ENCODE measurements at regions not wholly inside any gene's neighbourhood (a gene's known extent, or its start where the extent isn't known, plus 50 kb on each side); places are given as distances from the start of the nearest gene placed in this dataset.
"Not testable (repeated sequence)": the region's sequence is repeated elsewhere in the genome, so short reads cannot be mapped to it uniquely, and the experiment has no call there.

- not testable (repeated sequence) for DNase-seq
These were observed 78.7 kb downstream of the NPIPB11 start for GRCh38 chr16:29327631-29328408.

- DNase-seq = not testable (repeated sequence)
These were observed 80.1 kb downstream of the NPIPB11 start for GRCh38 chr16:29326164-29327125.

DNA sequence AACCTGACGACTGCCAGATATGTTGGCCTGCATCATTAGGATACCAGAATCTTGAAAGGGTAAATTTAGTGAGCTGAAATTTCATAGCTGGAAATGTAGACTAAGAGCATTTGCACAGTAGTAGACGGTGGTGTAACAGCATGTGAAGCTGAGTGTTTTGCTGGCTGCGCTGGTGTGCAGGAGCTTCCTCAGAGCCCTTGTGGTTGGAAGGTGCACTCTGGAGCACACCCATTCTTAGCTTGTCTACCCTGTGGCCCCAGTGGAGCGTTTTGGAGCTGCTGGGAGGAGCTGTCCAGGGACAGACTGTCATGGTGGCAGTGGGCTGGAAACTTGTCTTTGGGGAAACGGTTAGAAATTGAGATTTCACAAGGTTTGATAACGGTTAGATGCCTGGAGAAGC is 82.8 kb downstream of the NPIPB11 start:
- DNase-seq = not testable (repeated sequence)

GRCh38 chr16:29321585-29321984 is 84.9 kb downstream of the NPIPB11 start:
- DNase-seq = no peak

DNA sequence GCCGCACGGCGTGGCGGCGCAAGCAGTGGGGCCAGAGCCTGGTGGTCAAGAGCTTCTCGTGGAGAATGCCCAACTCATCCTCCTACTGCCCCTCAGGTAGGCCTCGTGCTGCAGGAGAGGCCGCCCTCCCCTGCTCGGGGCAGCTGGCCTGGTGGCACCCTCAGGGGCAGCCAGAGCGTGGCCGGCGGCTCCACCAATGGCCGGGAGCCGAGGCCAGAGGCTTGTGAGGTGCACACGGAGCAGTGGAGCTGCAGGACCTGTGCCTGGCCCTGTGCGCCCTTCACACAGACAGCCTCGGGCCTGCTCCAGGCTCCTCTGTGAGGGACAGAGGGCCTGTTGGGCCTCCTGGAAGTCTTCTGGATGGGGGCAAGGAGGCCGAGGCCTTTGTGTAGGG is 85.5 kb downstream of the NPIPB11 start:
- DNase-seq = no peak

DNA sequence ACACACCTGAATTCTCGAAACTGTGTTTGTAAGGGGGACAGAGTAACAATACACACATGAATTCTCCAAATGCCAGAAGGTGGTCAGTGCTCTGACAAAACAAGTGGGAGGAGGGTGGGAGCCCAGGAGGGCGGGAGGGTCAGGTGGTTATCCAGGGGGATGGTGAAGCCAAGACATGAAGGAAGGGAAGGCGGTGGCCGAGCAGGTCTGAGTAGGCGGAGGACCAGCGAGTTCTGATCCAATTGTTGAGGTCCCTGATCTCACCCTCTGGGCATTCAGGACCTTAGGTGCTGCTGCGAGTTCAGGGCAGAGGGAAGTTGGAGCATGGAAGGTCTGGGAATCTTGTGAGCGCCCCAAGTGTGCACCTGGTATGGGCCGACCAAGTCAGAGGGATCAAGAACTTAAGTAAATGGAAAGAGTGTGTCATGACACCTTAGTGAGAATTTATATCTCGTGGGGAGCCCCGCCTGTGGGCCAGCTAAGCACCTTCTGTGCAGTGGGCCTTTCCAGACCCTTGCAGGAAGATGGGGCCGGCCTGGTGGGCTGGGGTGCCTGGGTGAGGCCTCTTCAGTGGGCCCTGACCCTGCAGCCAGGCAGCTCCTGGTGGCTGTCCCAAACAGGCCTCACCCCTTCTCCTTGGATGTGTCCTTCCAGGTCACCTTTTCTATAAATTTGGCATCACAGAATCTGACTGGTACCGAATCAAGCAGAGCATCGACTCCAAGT is 86.1 kb downstream of the NPIPB11 start:
- no peak for DNase-seq

DNA sequence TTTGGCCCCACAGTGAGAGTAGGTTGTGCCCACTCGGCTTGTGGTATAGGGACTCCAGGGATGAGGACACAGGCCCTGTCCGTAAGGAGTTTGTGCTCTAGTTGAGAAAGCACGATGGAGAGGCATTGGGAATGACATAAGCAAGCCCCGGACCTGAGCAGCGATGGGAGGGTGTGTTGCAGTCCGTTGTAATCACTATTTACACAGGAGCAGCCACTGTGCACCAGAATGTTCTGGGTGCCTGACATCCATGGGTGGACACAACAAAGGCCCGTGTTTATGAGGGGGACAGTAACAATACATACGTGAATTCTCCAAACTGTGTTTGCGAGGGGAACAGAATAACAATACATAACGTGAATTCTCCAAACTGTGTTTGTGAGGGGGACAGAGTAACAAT is 86.8 kb downstream of the NPIPB11 start:
- no peak for DNase-seq

DNA sequence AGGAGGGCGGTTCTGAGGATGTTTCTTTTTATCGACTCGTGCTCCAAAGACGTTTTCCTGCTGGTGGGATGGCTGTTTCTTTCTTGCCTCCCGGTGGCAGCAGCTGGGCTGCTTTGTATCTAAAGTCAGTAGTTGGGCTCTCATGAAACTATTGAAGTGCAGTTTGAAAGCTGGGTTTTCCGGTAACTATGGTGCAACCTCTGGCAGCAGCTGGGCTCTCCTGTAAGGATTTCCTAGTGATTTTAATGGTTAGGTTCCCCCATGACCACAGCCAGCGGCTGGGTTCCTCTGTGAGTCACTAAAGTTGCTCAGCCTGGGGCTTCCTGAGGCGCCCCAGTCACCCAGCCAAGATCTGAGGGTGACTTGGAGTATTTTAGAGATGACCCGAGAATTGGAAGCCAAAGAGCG is 87.9 kb downstream of the NPIPB11 start:
- DNase-seq = not testable (repeated sequence)

- peak in 1 of 2 experiments; percentile 52 for DNase-seq
These were observed 88.5 kb downstream of the NPIPB11 start for GRCh38 chr16:29318037-29318436.

GRCh38 chr16:29317269-29317668 is 89.2 kb downstream of the NPIPB11 start:
- no peak for DNase-seq

- DNase-seq = no peak
These were observed 89.7 kb downstream of the NPIPB11 start for GRCh38 chr16:29316761-29317183.

DNA sequence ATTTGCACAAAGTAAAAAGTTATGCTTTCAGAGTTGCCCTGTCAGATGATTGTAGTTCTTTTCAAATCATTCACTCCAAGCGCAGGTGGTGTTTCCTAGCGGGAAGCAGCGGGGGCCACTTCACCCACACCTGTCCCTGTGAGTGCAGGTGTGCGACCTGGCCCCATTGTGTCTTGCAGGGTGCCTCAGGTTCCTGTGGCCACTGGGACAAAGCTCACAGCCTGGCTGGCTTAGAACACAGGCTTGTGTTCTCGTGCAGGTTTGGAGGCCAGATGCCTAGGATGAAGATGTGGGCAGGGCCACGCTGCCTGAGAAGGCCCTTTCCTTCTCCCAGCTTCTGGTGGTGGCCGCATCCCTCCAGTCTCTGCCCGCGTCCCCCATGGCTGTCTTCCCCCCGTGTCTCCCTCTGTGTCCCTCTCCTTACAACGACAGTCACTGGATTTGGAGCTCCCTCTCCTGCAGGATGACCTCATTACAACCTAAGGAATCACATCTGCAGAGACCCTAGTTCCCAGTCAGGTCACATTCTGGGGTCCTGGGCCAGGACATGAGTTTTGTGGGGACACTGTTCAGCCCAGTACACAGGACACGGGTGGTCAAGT is 90.5 kb downstream of the NPIPB11 start:
- no peak for DNase-seq

DNA sequence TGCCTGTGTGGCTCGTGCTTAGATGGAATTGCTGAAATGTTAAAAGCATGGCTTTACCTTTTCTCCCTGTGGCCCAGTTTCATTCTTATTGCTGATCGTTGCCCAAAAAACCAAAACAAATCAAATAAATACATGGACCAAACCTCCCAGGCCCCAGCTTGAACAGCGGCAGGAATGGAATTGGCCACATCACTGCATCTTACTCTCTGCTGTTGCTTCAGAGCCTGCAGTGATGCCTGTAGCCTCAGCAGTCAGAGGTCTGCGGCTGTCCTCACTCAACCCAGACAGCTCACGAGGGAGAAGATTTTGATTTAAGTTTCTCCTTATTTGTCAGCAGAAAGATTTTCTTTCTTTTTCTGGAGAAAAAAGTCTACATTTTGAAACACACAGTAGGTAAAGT is 91.5 kb downstream of the NPIPB11 start:
- no peak for DNase-seq

DNA sequence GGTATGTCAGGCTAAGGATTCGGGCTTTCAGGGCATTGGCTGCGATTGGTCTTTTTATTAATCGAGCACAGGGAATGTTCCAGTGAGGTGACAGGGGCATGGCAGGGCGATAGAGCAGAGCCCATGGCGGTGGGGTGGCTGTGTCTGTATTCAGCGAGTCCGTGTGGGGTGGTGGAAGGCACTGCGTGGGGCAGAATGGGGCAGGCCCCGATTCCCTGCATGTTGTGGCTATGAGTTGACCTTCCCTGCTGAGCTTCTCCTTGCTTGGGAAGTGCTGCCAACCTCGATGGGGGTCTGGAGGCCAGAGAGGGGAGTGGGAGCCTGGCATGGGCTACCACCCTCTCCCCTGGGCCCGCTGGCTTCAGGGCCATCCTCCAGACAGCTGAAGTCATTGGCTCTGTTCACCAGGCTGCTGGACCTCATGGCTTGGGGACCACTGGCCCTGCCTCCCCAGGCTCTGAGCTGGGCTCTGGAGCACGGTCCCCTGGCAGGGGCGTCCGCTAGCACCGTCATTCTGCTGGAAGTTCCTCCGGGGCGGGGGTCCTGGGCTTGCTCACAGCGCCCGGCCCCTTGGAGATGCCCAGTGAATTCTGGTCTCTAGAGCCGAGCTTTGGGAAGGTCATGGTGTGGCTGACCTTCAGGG is 92.1 kb downstream of the NPIPB11 start:
- no peak for DNase-seq

GRCh38 chr16:29313559-29314048 is 92.9 kb downstream of the NPIPB11 start:
- DNase-seq = no peak

- DNase-seq = peak in 1 of 2 experiments; percentile 11
These were observed 93.5 kb downstream of the NPIPB11 start for GRCh38 chr16:29312835-29313558.

DNA sequence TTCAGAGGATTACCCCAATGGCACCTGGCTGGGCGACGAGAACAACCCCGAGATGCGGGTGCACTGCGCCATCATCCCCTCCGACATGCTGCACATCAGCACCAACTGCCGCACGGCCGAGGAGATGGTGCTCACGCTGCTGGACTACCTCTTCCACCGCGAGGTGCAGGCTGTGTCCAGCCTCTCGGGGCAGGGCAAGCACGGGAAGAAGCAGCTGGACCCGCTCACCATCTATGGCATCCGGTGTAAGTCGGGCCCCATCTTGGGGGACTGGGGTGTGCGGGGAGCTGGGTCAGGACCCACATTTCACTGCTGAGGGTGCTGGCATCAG is 94.2 kb downstream of the NPIPB11 start:
- DNase-seq = not testable (repeated sequence)

DNA sequence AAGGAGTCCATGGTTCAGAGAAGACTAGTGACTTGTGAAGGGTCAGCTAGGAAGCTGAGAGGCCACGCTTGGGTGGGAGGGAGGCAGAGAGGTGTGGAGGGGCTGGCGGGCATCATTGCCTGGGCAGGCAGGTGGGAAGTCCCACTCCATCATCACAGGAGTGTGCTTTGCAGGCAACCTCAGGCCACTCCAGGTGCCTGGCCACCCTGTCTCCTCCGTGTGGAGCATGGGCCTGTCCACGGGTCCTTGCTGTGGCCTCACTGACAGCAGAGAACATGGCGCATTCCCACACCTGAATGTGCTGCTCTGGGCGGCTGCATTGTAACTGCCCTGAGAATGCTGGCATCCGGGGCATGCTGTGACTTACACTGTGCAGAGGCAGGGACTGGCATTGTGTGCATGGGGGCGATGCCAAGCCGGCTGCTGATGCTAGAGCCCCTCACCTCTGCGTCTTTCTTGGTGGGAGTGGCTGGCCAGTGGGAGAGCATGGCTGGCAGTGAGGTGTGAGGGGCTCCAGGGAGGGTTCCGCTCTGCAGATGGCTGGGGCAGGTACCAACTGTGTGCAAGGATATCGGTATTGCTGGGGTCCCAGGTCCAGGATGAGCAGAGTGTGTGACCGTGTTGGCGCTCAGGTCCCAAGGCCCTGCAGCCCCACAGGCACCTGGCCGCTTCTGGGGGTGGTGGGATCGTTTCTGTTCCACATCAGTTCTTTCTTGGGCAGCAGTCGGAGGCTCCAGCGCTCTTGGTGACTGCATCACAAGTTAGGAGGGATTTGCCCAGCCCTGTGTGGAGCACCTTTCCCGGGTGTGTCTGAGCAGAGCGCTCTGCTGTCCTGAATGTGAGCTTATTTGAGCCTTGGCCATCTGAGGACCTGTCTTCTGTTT is 94.8 kb downstream of the NPIPB11 start:
- DNase-seq = no peak

DNA sequence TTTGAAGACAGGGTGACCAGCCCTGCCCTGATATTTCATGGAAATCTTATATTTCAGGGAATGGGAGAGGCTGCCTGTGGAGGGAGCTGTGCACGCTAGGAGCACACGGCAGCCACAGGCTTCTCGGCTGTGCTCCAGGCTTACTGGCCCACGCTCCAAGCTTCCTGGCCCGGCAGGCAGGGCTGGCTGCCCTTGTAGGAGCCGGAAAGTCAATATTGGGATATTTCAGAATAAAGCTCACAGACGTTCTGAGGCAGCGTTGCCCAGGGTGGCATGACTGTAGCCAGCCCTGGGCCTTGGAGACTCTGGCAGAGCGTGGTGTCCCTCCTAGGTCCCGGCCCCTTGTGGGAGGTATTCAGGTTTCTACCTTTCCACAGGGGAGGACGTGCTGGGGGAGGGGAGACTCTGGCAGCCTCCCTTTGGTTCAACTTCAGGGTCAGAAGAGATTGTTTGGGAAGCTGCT is 95.6 kb downstream of the NPIPB11 start:
- no peak for DNase-seq

- not testable (repeated sequence) for DNase-seq
These were observed 96.3 kb downstream of the NPIPB11 start for GRCh38 chr16:29310243-29310642.

All from NCI-H526 (cell line).